Esophagus (tissue), 2 donors: ENCODE measurements at regions not wholly inside any gene's neighbourhood (a gene's known extent, or its start where the extent isn't known, plus 50 kb on each side); places are given as distances from the start of the nearest gene placed in this dataset.

Experiments used
- H3K27ac ChIP-seq, 2 donors: one replicate each; pipeline ENCODE4 v1.5.1; 2013; ENCODE audit warnings: low read depth in 2 of 2, mild to moderate bottlenecking in 2 of 2, inconsistent platforms in 1 of 2, low read length in 1 of 2, moderate library complexity in 1 of 2
- H3K27me3 ChIP-seq, 2 donors: one replicate each; pipeline ENCODE4 v1.6.1; 2013; ENCODE audit warnings: low read length in 2 of 2, control low read depth in 1 of 2, mild to moderate bottlenecking in 1 of 2; ENCODE audit not compliant: insufficient read depth in 2 of 2, control insufficient read depth in 1 of 2
- H3K36me3 ChIP-seq, 2 donors: one replicate each; pipeline ENCODE4 v1.6.1; 2013; ENCODE audit warnings: low read length in 1 of 2; ENCODE audit not compliant: control insufficient read depth in 2 of 2, insufficient read depth in 2 of 2
- H3K4me1 ChIP-seq, 2 donors: one replicate each; pipeline ENCODE4 v1.6.1; 2013; ENCODE audit warnings: low read length in 1 of 2; ENCODE audit not compliant: control insufficient read depth in 2 of 2, insufficient read depth in 2 of 2
- H3K4me3 ChIP-seq, 2 donors: one replicate each; pipeline ENCODE4 v1.5.1; 2013; ENCODE audit warnings: low read length in 2 of 2, mild to moderate bottlenecking in 2 of 2, low read depth in 1 of 2, moderate library complexity in 1 of 2
- H3K9me3 ChIP-seq, 2 donors: one replicate each; pipeline ENCODE4 v1.6.1; 2013; ENCODE audit warnings: mild to moderate bottlenecking in 2 of 2, low read depth in 1 of 2, low read length in 1 of 2, moderate library complexity in 1 of 2; ENCODE audit not compliant: control insufficient read depth in 2 of 2, insufficient read depth in 1 of 2
- WGBS, 2 donors: extraction: QIAGEN DNeasy Blood & Tissue Kit; methylation state at CpG; one replicate each; pipeline ENCODE4 v1.1.7; 2013; 5-methylcytosine and 5-hydroxymethylcytosine counted together
- donor health status: healthy with polysubstance abuse.
- donor health status: Bipolar disorder and iron deficiency.

DNA sequence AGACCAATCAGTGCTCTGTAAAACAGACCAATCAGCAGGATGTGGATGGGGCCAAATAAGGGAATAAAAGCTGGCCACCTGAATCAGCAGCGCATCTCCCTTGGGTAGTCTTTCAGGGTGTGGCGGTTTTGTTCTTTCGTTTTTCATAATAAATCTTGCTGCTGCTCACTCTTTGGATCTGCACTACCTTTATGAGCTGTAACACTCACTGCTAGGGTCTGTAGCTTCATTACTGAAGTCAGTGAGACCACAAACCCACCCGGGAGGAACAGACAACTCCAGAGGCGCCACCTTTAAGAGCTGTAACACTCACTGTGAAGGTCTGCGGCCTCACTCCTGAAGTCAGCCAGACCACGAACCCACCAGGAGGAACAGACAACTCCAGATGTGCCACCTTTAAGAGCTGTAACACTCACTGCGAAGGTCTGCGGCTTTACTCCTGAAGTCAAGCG, 175.5 kb upstream of the PDGFD start:
- no peak overlapping the region for H3K27ac ChIP-seq
- no peaks in the 10 kb centered on the region for H3K36me3 ChIP-seq
- H3K9me3 ChIP-seq, result no peaks in the 10 kb centered on the region
- WGBS, 2 donors, result 92% methylated on average over 10 of the region's 10 CpGs
- no peaks in the 10 kb centered on the region for H3K27me3 ChIP-seq
- no peaks in the 10 kb centered on the region for H3K4me1 ChIP-seq
- H3K4me3 ChIP-seq, result no peak overlapping the region

DNA sequence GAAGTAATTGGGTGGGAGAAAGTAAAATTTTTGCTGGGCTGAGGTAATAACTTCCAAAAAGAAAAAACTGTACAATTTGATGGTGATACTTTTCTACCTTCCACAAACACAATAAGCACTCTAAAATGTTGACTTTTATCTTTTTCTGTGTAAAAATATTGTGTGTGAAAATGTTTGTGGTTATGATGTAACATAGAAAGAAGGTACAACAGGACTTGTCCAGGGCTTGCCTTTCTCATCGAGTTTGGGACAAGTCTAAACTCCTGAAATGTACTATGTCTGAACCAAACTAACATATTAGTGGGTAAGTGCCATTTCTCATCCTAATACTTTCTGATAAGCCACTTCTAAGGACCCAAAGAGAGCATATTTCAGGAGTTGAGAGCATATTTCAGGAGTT, 174.2 kb upstream of the PDGFD start:
- H3K4me3 ChIP-seq, result no peak overlapping the region
- no peaks in the 10 kb centered on the region for H3K9me3 ChIP-seq
- no peaks in the 10 kb centered on the region for H3K27me3 ChIP-seq
- H3K4me1 ChIP-seq, result no peaks in the 10 kb centered on the region
- no peaks in the 10 kb centered on the region for H3K36me3 ChIP-seq
- WGBS, 2 donors, result 49 to 59% methylated on average over 1 of the region's 1 CpG
- no peak overlapping the region for H3K27ac ChIP-seq

DNA sequence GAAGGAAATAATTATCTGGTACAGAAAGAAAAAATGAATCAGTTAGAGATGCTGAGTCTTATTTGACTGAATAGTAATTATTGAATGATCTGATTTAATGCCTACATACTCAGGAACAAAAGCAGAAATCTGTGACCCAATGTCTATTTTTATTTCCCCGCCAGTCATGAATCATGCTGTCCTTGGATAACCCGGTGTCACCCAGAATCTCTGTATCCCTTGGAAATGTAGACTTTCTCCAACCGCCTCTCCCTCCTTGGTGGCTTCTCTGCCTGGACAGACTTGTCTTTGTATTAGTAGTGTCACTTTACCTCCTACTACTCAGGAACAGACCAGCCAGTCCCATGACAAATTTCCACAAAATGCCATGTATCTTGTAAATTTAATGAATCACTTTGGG, 173.3 kb upstream of the PDGFD start:
- Histone ChIP-seq H3K36me3 (no peaks in the 10 kb centered on the region), H3K4me1 (no peaks in the 10 kb centered on the region), H3K27me3 (no peaks in the 10 kb centered on the region), H3K4me3 (no peak overlapping the region), H3K9me3 (no peaks in the 10 kb centered on the region), H3K27ac (no peak overlapping the region)
- WGBS, 2 donors, result 90 to 91% methylated on average over 3 of the region's 3 CpGs

DNA sequence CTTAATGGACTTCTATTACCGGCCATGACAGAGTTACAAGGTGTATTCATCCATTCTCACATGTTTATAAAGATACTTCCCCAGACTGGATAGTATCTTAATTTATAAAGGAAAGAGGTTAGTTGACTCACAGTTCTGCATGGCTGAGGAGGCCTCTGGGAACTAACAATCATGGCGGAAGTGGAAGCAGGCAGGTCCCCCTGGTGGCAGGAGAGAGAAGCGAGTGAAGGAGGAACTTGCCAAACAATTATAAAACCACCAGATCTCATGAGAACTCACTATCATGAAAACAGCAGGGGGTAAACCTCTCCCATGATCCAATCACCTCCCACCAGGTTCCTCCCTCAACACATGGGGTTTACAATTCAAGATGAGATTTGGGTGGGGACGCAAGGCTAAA, 170.0 kb upstream of the PDGFD start:
- Histone ChIP-seq H3K36me3 (no peaks in the 10 kb centered on the region), H3K4me1 (no peaks in the 10 kb centered on the region), H3K9me3 (no peaks in the 10 kb centered on the region), H3K4me3 (no peak overlapping the region), H3K27ac (no peak overlapping the region), H3K27me3 (no peaks in the 10 kb centered on the region)
- 91 to 95% methylated on average over 4 of the region's 4 CpGs for WGBS, 2 donors

DNA sequence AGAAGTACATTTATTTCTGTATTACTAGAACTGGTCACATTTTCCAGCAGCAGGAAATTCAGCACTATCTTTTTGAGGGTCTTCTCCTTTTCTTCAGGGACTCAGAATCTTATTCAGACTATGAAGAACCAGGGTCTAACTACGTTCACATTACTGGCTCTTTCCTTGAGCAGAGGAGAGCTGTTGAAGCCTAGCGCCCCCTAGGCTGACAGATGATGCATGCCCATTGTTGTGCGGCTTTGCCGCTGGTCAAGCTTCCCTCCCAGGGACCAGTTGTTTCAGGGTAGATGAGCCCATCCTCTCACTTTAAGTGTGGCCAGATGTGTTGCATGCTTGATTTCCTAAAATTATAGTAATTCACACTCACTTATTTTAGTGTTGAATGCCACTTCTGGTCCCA, 168.2 kb upstream of the PDGFD start:
- Histone ChIP-seq H3K27ac (no peak overlapping the region), H3K4me3 (no peak overlapping the region), H3K4me1 (no peaks in the 10 kb centered on the region), H3K36me3 (no peaks in the 10 kb centered on the region), H3K27me3 (no peaks in the 10 kb centered on the region), H3K9me3 (no peaks in the 10 kb centered on the region)
- 52 to 66% methylated on average over 4 of the region's 4 CpGs for WGBS, 2 donors

DNA sequence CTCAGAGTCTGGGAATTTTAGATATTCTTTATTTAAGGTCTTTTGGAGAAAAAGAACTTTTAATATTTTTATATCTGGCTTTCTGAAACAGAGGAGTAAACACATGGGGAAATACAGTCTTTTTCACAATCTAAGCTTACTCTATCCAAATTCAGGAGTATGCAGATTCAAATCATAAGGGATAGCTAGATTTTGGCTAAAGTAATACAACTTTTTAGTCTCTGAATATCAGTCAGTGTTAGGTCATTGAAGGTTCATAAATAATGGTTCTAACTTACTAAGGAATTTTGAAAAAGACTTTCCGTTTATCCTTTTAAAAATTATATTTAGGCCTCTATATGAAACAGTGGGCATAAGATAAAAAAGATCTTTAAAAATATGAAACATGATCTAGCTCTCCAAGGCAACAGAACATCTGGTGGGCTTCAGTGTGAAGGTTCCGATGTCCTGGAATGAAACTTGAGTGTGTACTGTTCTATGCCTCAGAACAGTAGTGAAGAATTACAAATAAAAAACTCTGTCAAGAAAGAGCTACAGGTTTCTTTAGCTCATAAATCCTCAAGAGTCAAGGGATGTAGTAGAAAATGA, 165.2 kb upstream of the PDGFD start:
- Histone ChIP-seq H3K4me1 (no peaks in the 10 kb centered on the region), H3K4me3 (no peak overlapping the region), H3K36me3 (no peaks in the 10 kb centered on the region), H3K27ac (no peak overlapping the region), H3K9me3 (no peaks in the 10 kb centered on the region), H3K27me3 (no peaks in the 10 kb centered on the region)
- 70 to 82% methylated on average over 2 of the region's 2 CpGs for WGBS, 2 donors

DNA sequence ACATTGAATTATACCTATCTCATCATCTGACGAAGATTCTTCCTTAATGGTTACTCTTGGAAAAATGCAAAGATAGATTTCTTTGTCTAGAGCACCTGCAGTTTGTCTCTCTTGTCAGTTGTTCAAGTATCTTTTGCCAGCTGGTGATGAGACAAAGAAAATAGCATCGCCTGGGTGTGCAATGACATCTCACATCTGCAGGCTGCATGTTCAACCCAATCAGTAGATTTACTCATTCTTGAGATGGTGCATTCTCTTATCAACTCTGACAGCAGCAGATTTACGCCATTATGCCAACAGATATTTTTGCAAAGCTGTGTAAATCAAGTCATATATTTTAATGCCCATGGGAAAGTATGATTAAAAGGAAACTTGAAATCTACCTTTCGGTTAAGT, 164.6 kb upstream of the PDGFD start:
- 76 to 78% methylated on average over 4 of the region's 4 CpGs for WGBS, 2 donors
- Histone ChIP-seq H3K4me3 (no peak overlapping the region), H3K9me3 (no peaks in the 10 kb centered on the region), H3K4me1 (no peaks in the 10 kb centered on the region), H3K27me3 (no peaks in the 10 kb centered on the region), H3K36me3 (no peaks in the 10 kb centered on the region), H3K27ac (no peak overlapping the region)

DNA sequence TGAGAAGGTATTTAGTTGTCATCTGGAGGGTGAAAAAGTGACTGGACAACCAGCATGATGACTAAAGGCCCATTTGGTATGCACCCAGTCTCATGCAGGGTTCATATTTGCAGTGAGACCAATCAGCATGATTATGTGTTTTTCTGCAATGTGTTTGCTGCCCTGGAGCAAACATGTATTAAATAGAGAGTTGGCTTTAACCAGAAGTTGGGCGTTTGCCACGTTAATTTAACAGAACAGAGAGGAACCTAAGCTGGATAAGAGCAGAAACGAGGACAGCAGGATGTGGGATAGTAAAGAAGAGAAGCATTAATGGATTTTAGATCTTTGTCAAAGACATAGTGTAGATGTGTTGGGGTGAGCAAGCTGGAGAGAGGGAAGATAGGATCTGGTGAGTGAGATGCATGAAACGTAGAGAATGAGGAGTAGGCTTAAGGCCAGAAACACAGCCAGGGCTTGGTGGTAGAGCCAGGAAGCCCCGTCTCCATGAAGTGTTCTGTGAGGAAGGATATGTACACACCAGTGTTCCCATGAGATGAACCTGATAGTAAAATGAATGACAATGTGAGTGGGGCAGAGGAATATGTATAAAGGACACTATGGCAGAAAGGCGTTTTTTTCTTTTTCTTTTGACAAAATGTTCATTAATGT, 164.0 kb upstream of the PDGFD start:
- no peaks in the 10 kb centered on the region for H3K27me3 ChIP-seq
- WGBS, 2 donors, result 45 to 57% methylated on average over 6 of the region's 6 CpGs

DNA sequence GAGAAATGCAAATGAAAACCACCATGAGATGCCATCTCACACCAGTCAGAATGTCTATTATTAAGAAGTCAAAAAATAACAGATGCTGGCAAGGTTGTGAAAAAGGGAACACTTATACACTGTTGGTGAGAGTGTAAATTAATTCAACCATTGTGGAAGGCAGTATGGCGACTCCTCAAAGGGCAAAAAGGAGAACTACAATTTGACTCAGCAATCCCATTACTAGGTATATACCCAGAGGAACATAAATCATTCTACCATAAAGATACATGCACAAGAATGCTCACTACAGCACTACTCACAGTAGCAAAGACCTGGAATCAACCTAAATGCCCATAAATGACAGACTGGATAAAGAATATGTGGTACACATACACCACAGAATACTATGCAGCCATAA, 161.1 kb upstream of the PDGFD start:
- 84 to 87% methylated on average over 1 of the region's 1 CpG for WGBS, 2 donors
- Histone ChIP-seq H3K27me3 (no peaks in the 10 kb centered on the region), H3K36me3 (no peaks in the 10 kb centered on the region), H3K4me1 (no peaks in the 10 kb centered on the region), H3K4me3 (no peak overlapping the region), H3K27ac (no peak overlapping the region), H3K9me3 (no peaks in the 10 kb centered on the region)

More for the DNA sequence above, 164.0 kb upstream of the PDGFD start:
- Histone ChIP-seq H3K27ac (no peak overlapping the region), H3K9me3 (no peaks in the 10 kb centered on the region), H3K4me1 (no peaks in the 10 kb centered on the region), H3K36me3 (no peaks in the 10 kb centered on the region), H3K4me3 (no peak overlapping the region)

DNA sequence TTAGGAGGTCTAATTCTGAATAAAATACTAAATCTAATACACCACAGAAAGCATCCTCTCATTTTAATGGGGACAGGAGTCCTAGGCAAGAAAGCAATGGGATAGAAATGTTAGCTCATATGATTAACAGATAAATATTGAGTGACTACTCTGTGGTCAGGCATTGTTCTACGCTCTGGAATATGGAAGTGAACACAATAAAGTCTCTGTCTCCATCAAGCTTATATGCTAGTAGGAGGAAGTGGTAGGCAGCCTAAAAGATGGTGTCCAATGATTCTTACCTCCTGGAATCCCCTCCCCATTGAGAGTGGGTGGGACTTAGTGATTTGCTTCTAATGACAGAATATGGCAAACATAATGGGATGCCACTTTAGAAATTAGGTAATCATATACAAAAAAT, 160.3 kb upstream of the PDGFD start:
- 92 to 94% methylated on average over 1 of the region's 1 CpG for WGBS, 2 donors
- H3K27ac ChIP-seq, result no peak overlapping the region
- H3K4me1 ChIP-seq, result no peaks in the 10 kb centered on the region
- H3K9me3 ChIP-seq, result no peaks in the 10 kb centered on the region
- no peak overlapping the region for H3K4me3 ChIP-seq
- no peaks in the 10 kb centered on the region for H3K27me3 ChIP-seq
- H3K36me3 ChIP-seq, result no peaks in the 10 kb centered on the region
